K562 (cell line): ENCODE measurements at regions not wholly inside any gene's neighbourhood (a gene's known extent, or its start where the extent isn't known, plus 50 kb on each side); places are given as distances from the start of the nearest gene placed in this dataset.
"Not testable (repeated sequence)": the region's sequence is repeated elsewhere in the genome, so short reads cannot be mapped to it uniquely, and the experiment has no call there.

Source experiments
- ATAC-seq: fragments of 200-7000 bp; cut with Tn5 transposase; 3 replicates; pipeline ENCODE4 v1.9.1; 2020; ENCODE audit warnings: moderate library complexity
- BruUV-seq: library from RNA; stranded (reverse); fragments of 400-500 nt; replicated peaks from 2 replicates; lab custom pipeline; 2021; lab: Mats Ljungman, UMichigan
- CTCF ChIA-PET: fragments of 300-600 bp; formaldehyde crosslinking; extraction: SDS; loops from one replicate; lab custom pipeline; 2021; ENCODE audit warnings: low intra/inter-chr PET ratio; lab: Yijun Ruan, JAX
- POLR2A ChIA-PET: fragments of 300-600, 350-650 bp; sonication (Branson Sonifier 250); formaldehyde crosslinking; extraction: SDS; loops from one replicate; lab custom pipeline; 2021; ENCODE audit warnings: antibody characterized with exemption, inconsistent platforms; lab: Yijun Ruan, JAX
- DNase-seq, 4 experiments: peaks; one replicate each; pipeline versions ENCODE4 v3.0.0 to v3.0.0-alpha.2; 2011 to 2018; ENCODE audit warnings: low spot score in 3 of 4, mixed read lengths in 3 of 4; ENCODE audit errors: extremely low read depth in 1 of 4
- FAIRE-seq: peaks from 2 replicates; lab custom pipeline; 2011; peaks lifted over from hg19 to GRCh38; lab: Jason Lieb, UNC
- H2AFZ ChIP-seq: 2 replicates; pipeline ENCODE4 v1.6.0; 2011; ENCODE audit warnings: low read depth, low read length, control low read depth, inconsistent platforms
- H3K27ac ChIP-seq: fragments of 200-600 bp; 3 replicates; pipeline ENCODE4 v1.8.0; 2011; ENCODE audit warnings: low read depth, mild to moderate bottlenecking, control low read depth, inconsistent platforms, low read length, moderate library complexity, mixed read lengths; ENCODE audit errors: extremely low read depth
- H3K27me3 ChIP-seq, 2 experiments: fragments of 300-600 bp in 1 of 2; 2 replicates in 1 of 2; 3 replicates in 1 of 2; pipeline versions ENCODE4 v1.6.0 to v1.8.0; 2011; ENCODE audit warnings: inconsistent platforms in 2 of 2, low read length in 2 of 2, mild to moderate bottlenecking in 1 of 2, mixed read lengths in 1 of 2, moderate library complexity in 1 of 2; ENCODE audit not compliant: control insufficient read depth in 2 of 2, insufficient read depth in 2 of 2
- H3K36me3 ChIP-seq: fragments of 300-600 bp; 3 replicates; pipeline ENCODE4 v1.8.0; 2011; ENCODE audit warnings: mild to moderate bottlenecking, low read length, inconsistent platforms; ENCODE audit not compliant: control insufficient read depth, insufficient read depth
- H3K4me1 ChIP-seq, 2 experiments: fragments of 200-600 bp in 1 of 2; replicated peaks in 1 of 2; 2 replicates in 1 of 2; 3 replicates in 1 of 2; pipeline versions ENCODE4 v1.5.1 to v1.8.0; 2011; ENCODE audit warnings: inconsistent platforms in 2 of 2, low read length in 2 of 2, mild to moderate bottlenecking in 1 of 2, mixed read lengths in 1 of 2, moderate library complexity in 1 of 2; ENCODE audit not compliant: control insufficient read depth in 2 of 2, insufficient read depth in 2 of 2
- H3K4me2 ChIP-seq: 2 replicates; pipeline ENCODE4 v1.6.1; 2011; ENCODE audit warnings: low read length, control low read depth, inconsistent platforms, mixed read lengths; ENCODE audit not compliant: insufficient read depth
- H3K4me3 ChIP-seq: fragments of 200-600 bp; sonication (generic), shearing (Covaris generic); 2 replicates; pipeline ENCODE4 v1.5.1; 2016; ENCODE audit warnings: control low read depth, inconsistent platforms
- H3K79me2 ChIP-seq: fragments of 200-600 bp; 3 replicates; pipeline ENCODE4 v1.8.0; 2011; ENCODE audit warnings: low read length, inconsistent platforms; ENCODE audit not compliant: control insufficient read depth, insufficient read depth
- H3K9ac ChIP-seq, 2 experiments: 2 replicates each; pipeline versions ENCODE4 v1.6.0 to v1.6.1; 2011; ENCODE audit warnings: low read depth in 2 of 2, low read length in 2 of 2, control low read depth in 1 of 2, inconsistent platforms in 1 of 2, mild to moderate bottlenecking in 1 of 2, mixed read lengths in 1 of 2; ENCODE audit not compliant: insufficient read depth in 1 of 2
- H3K9me1 ChIP-seq: one replicate; pipeline ENCODE4 v1.6.0; 2011; ENCODE audit warnings: inconsistent platforms, mild to moderate bottlenecking, low read length, moderate library complexity; ENCODE audit not compliant: control insufficient read depth, insufficient read depth
- H3K9me3 ChIP-seq: replicated peaks from 2 replicates; pipeline ENCODE4 v1.5.1; 2011; ENCODE audit warnings: low read depth, low read length, inconsistent platforms; ENCODE audit not compliant: control insufficient read depth, insufficient read depth
- H4K20me1 ChIP-seq: replicated peaks from 2 replicates; pipeline ENCODE4 v1.6.1; 2011; ENCODE audit warnings: low read length, inconsistent platforms, mixed read lengths; ENCODE audit not compliant: control insufficient read depth, insufficient read depth
- PCBP2 ChIP-seq: fragments of 200-400 bp; formaldehyde crosslinking; IDR thresholded peaks from 2 replicates; pipeline ENCODE4 v1.6.1; 2018; ENCODE audit warnings: low read length, low read depth, mild to moderate bottlenecking, moderate library complexity; ENCODE audit not compliant: poor library complexity, severe bottlenecking
- ZNF395 ChIP-seq: fragments of 200-800 bp; sonication (Bioruptor generic); IDR thresholded peaks from 2 replicates; pipeline ENCODE4 v1.6.1; 2017; ENCODE audit warnings: missing genetic modification characterization, missing compliant biosample characterization
- WGBS: fragments of 100-300 bp; shearing (Covaris generic); methylation state at CpG from one replicate; pipeline ENCODE4 v1.1.6; 2016; ENCODE audit warnings: low coverage, mixed read lengths; ENCODE audit not compliant: insufficient coverage; ENCODE audit errors: missing lambda C conversion rate; 5-methylcytosine and 5-hydroxymethylcytosine counted together
- in situ Hi-C: fragments of 300-500 bp; cut with MboI; formaldehyde crosslinking; loops from 4 replicates; pipeline ENCODE4 v1.15.0; 2018; ENCODE audit warnings: inconsistent platforms, mixed read lengths
- intact Hi-C: fragments of 100-400 bp; cut with micrococcal nuclease; formaldehyde crosslinking; loops from 2 replicates; pipeline ENCODE4 v1.14.2; 2022

GRCh38 chr13:66152596-66152995, 1077.5 kb downstream of the PCDH9 start:
- ATAC-seq (no peak), DNase-seq (no peak), FAIRE-seq (no peak)
- in situ Hi-C loops (no loop called here), intact Hi-C loops (no loop called here)
- POLR2A ChIA-PET, result no interaction called here
- H3K4me1 ChIP-seq, result no peaks in the 10 kb centered on the region
- no peak overlapping the region for H3K9ac ChIP-seq
- no peaks in the 10 kb centered on the region for H4K20me1 ChIP-seq
- H3K27ac ChIP-seq, result no peak overlapping the region
- CTCF ChIA-PET, result no interaction called here
- no peaks in the 10 kb centered on the region for H3K9me1 ChIP-seq
- no peak overlapping the region for H2AFZ ChIP-seq
- H3K79me2 ChIP-seq, result no peaks in the 10 kb centered on the region
- no peak overlapping the region for H3K4me3 ChIP-seq
- H3K9me3 ChIP-seq, result no peaks in the 10 kb centered on the region
- H3K27me3 ChIP-seq, result no peaks in the 10 kb centered on the region
- H3K4me2 ChIP-seq, result no peak overlapping the region
- H3K36me3 ChIP-seq, result no peaks in the 10 kb centered on the region
- TF ChIP-seq PCBP2 (peak; percentile 42), ZNF395 (CRISPR knock-in tag) (no peak)
- TF ChIP-seq, all 486 proteins: peak for 1
- no TSS peak for BruUV-seq

- H3K27ac ChIP-seq, intact Hi-C loops, BruUV-seq, CTCF ChIA-PET, H3K4me2 ChIP-seq, H3K36me3 ChIP-seq, DNase-seq, H3K79me2 ChIP-seq, H3K9me3 ChIP-seq, in situ Hi-C loops, H3K4me3 ChIP-seq, ATAC-seq, H4K20me1 ChIP-seq, H3K27me3 ChIP-seq, H3K9ac ChIP-seq, H2AFZ ChIP-seq, POLR2A ChIA-PET, FAIRE-seq, H3K4me1 ChIP-seq, H3K9me1 ChIP-seq: not testable (repeated sequence)
- 38% methylated on average over 2 of the region's 11 CpGs for WGBS
Measured at GRCh38 chr13:66144357-66144756, 1085.8 kb downstream of the PCDH9 start.
